Activated T-helper 9 cell treated with anti-CD3 and anti-CD28 coated beads, Interleukin-2, amount 50 U/mL, for 16 hours (primary cell): ENCODE measurements at regions not wholly inside any gene's neighbourhood (a gene's known extent, or its start where the extent isn't known, plus 50 kb on each side); places are given as distances from the start of the nearest gene placed in this dataset.

ENCODE experiments used
- DNase-seq: peaks from one replicate; pipeline ENCODE4 v3.0.0-alpha.2; 2020; ENCODE audit warnings: low read depth

GRCh38 chr15:26374806-26375205 is 398.1 kb downstream of the GABRB3 start:
- DNase-seq = no peak

- DNase-seq = no peak
Measured at GRCh38 chr15:26372706-26373105, 400.2 kb downstream of the GABRB3 start.

- no peak for DNase-seq
Measured at GRCh38 chr15:26365077-26365476, 407.8 kb downstream of the GABRB3 start.

GRCh38 chr15:26359855-26360254 is 413.0 kb downstream of the GABRB3 start:
- DNase-seq = no peak

GRCh38 chr15:26358708-26359107 is 414.2 kb downstream of the GABRB3 start:
- no peak for DNase-seq

- DNase-seq = no peak
Measured at GRCh38 chr15:26357653-26358052, 415.2 kb downstream of the GABRB3 start.

GRCh38 chr15:26355472-26356074 is 417.3 kb downstream of the GABRB3 start:
- DNase-seq = no peak

GRCh38 chr15:26352909-26353308 is 420.0 kb downstream of the GABRB3 start:
- DNase-seq = no peak

GRCh38 chr15:26352406-26352805 is 420.5 kb downstream of the GABRB3 start:
- no peak for DNase-seq

GRCh38 chr15:26325495-26325894 is 447.4 kb downstream of the GABRB3 start:
- DNase-seq = no peak

GRCh38 chr15:26323566-26323965 is 449.3 kb downstream of the GABRB3 start:
- DNase-seq = no peak

GRCh38 chr15:26318689-26319088 is 454.2 kb downstream of the GABRB3 start:
- DNase-seq = no peak

- no peak for DNase-seq
Measured at GRCh38 chr15:26314577-26314976, 451.4 kb upstream of the ATP10A start.

- no peak for DNase-seq
Measured at GRCh38 chr15:26311710-26312236, 448.6 kb upstream of the ATP10A start.

- no peak for DNase-seq
Measured at GRCh38 chr15:26298659-26299170, 435.6 kb upstream of the ATP10A start.

- no peak for DNase-seq
Measured at GRCh38 chr15:26298010-26298658, 435.0 kb upstream of the ATP10A start.

- no peak for DNase-seq
Measured at GRCh38 chr15:26295336-26296085, 432.4 kb upstream of the ATP10A start.

GRCh38 chr15:26294059-26294689 is 431.0 kb upstream of the ATP10A start:
- DNase-seq = no peak

GRCh38 chr15:26287381-26287780 is 424.3 kb upstream of the ATP10A start:
- DNase-seq = no peak

- no peak for DNase-seq
Measured at GRCh38 chr15:26280281-26280680, 417.2 kb upstream of the ATP10A start.

GRCh38 chr15:26261966-26262365 is 398.8 kb upstream of the ATP10A start:
- DNase-seq = no peak

GRCh38 chr15:26261413-26261812 is 398.3 kb upstream of the ATP10A start:
- DNase-seq = no peak
